ENCODE measurements at regions not wholly inside any gene's neighbourhood (a gene's known extent, or its start where the extent isn't known, plus 50 kb on each side); places are given as distances from the start of the nearest gene placed in this dataset.
"Not testable (repeated sequence)": the region's sequence is repeated elsewhere in the genome, so short reads cannot be mapped to it uniquely, and the experiment has no call there.

GRCh38 chr6:18538315-18538714, 151.2 kb downstream of the RNF144B start:
- Mint-ChIP-seq H3K4me1 (peaks cover 66% of the 10 kb centered on the region), H3K36me3 (ENCODE audit: low read depth) (peaks cover 15% of the 10 kb centered on the region), H3K27me3 (ENCODE audit: low read depth) (no peaks in the 10 kb centered on the region), H3K4me3 (no peak overlapping the region), H3K27ac (ENCODE audit: unreplicated experiment) (no peak overlapping the region), H3K9me3 (peaks cover 14% of the 10 kb centered on the region)
- no peak for DNase-seq (ENCODE audit: low read depth, low spot score)
- TF ChIP-seq, protein P1, sequence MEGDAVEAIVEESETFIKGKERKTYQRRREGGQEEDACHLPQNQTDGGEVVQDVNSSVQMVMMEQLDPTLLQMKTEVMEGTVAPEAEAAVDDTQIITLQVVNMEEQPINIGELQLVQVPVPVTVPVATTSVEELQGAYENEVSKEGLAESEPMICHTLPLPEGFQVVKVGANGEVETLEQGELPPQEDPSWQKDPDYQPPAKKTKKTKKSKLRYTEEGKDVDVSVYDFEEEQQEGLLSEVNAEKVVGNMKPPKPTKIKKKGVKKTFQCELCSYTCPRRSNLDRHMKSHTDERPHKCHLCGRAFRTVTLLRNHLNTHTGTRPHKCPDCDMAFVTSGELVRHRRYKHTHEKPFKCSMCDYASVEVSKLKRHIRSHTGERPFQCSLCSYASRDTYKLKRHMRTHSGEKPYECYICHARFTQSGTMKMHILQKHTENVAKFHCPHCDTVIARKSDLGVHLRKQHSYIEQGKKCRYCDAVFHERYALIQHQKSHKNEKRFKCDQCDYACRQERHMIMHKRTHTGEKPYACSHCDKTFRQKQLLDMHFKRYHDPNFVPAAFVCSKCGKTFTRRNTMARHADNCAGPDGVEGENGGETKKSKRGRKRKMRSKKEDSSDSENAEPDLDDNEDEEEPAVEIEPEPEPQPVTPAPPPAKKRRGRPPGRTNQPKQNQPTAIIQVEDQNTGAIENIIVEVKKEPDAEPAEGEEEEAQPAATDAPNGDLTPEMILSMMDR (conservative IDR thresholded peaks at IDR 0.05): no peak

DNA sequence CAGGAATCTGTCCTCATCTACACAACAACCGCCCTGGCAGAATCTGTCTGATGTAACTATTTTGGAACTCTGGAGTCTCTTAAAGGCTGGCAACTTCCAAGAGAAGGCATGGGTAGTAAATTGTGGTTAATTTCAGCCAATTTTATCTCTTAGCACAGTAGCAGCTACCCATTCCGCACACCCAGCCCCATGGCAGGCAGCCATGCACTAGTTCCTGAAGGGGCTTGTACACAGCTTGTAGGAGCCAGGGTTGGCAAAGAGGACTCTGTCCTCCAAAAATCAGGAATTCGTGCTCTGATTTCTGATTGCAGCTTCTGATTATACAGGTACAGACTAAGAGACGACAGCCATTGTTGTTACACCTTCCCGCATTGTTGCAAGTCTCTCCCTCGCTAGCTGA, 155.9 kb downstream of the RNF144B start:
- DNase-seq (ENCODE audit: low read depth, low spot score): no peak
- Mint-ChIP-seq H3K4me3 (no peak overlapping the region), H3K27ac (ENCODE audit: unreplicated experiment) (no peak overlapping the region), H3K36me3 (ENCODE audit: low read depth) (peaks cover 41% of the 10 kb centered on the region), H3K4me1 (peaks cover 39% of the 10 kb centered on the region), H3K27me3 (ENCODE audit: low read depth) (no peaks in the 10 kb centered on the region), H3K9me3 (peaks cover 30% of the 10 kb centered on the region)
- TF ChIP-seq, protein P1 (conservative IDR thresholded peaks at IDR 0.05): no peak

- Mint-ChIP-seq H3K9me3 (peaks cover 23% of the 10 kb centered on the region), H3K36me3 (ENCODE audit: low read depth) (peaks cover 38% of the 10 kb centered on the region), H3K4me1 (peaks cover 28% of the 10 kb centered on the region)
- DNase-seq (ENCODE audit: low read depth, low spot score); H3K4me3 Mint-ChIP-seq; H3K27ac Mint-ChIP-seq (ENCODE audit: unreplicated experiment); H3K27me3 Mint-ChIP-seq (ENCODE audit: low read depth): not testable (repeated sequence)
These were observed 158.0 kb downstream of the RNF144B start for GRCh38 chr6:18545142-18545541.

DNA sequence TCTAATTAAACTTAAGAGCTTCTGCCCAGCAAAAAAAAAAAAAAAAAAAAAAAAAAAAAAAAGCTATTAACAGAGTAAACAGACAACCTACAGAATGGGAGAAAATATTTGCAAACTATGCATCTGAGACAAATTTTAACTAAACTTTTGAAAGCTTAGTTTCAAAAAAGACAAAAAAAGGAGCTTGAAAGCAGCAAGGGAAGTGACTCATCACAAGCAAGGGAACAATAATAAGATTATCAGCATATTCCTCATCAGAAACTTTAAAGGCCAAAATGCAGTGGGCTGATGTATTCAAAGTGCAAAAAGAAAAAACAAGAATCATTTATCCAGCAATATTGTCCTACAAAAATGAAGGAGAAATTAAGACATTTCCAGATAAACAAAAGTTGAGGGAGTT, 158.6 kb downstream of the RNF144B start:
- TF ChIP-seq, protein P1 (conservative IDR thresholded peaks at IDR 0.05): no peak
- peaks cover 42% of the 10 kb centered on the region for H3K36me3 Mint-ChIP-seq (ENCODE audit: low read depth)
- peaks cover 28% of the 10 kb centered on the region for H3K4me1 Mint-ChIP-seq
- peaks cover 23% of the 10 kb centered on the region for H3K9me3 Mint-ChIP-seq
- H3K4me3 Mint-ChIP-seq: no peak overlapping the region
- H3K27me3 Mint-ChIP-seq (ENCODE audit: low read depth): no peaks in the 10 kb centered on the region
- DNase-seq (ENCODE audit: low read depth, low spot score): no peak
- no peak overlapping the region for H3K27ac Mint-ChIP-seq (ENCODE audit: unreplicated experiment)

DNA sequence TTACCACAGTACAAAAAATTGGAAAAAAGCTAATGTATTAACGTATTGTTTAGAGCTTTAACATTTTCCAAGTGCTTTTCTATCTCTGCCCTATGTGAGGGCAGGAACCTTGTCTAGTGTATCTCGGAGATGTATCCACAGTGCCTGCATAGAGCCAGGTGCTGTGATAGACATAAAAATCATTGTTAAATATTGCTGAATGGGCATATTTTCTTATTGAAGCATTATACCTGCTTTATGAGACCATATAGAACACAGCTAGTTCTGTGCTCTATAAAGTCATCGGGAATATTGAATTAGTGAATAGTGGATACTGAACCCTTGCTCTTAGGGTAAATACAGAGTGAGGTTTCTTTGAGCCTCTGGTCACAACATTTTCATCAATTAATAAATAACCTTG, 163.0 kb downstream of the RNF144B start:
- peaks cover 11% of the 10 kb centered on the region for H3K9me3 Mint-ChIP-seq
- H3K36me3 Mint-ChIP-seq (ENCODE audit: low read depth): peaks cover 20% of the 10 kb centered on the region
- TF ChIP-seq, protein P1 (conservative IDR thresholded peaks at IDR 0.05): no peak
- H3K4me1 Mint-ChIP-seq: peaks cover 10% of the 10 kb centered on the region
- DNase-seq (ENCODE audit: low read depth, low spot score): no peak
- no peak overlapping the region for H3K4me3 Mint-ChIP-seq
- H3K27ac Mint-ChIP-seq (ENCODE audit: unreplicated experiment): no peak overlapping the region
- H3K27me3 Mint-ChIP-seq (ENCODE audit: low read depth): no peaks in the 10 kb centered on the region

DNA sequence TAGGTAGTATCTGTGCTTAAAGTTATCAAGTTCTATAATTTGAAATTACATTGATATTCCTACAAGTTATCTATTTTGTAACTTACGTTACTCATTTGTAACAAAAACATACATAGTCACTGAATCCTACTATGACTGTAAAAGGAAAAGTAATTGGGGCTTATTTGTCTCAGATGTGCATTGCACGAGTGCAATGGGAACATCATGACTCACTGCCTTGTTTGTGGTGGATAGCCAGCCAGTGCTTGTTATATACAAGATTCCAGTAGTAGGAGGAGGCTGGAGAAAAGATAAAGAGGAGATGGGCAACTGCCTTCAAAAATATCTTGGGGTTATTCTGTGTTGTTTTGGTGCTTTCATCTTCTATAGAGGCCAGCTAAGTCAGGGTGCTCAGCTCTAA, 164.1 kb downstream of the RNF144B start:
- H3K9me3 Mint-ChIP-seq: peaks cover 10% of the 10 kb centered on the region
- H3K27ac Mint-ChIP-seq (ENCODE audit: unreplicated experiment): no peak overlapping the region
- H3K27me3 Mint-ChIP-seq (ENCODE audit: low read depth): no peaks in the 10 kb centered on the region
- H3K4me1 Mint-ChIP-seq: peaks cover 4% of the 10 kb centered on the region
- H3K36me3 Mint-ChIP-seq (ENCODE audit: low read depth): peaks cover 13% of the 10 kb centered on the region
- no peak overlapping the region for H3K4me3 Mint-ChIP-seq
- no peak for DNase-seq (ENCODE audit: low read depth, low spot score)
- TF ChIP-seq, protein P1 (conservative IDR thresholded peaks at IDR 0.05): no peak

Data from neural crest cell (in vitro differentiated cells).